ENCODE measurements at regions not wholly inside any gene's neighbourhood (a gene's known extent, or its start where the extent isn't known, plus 50 kb on each side); places are given as distances from the start of the nearest gene placed in this dataset.

DNA sequence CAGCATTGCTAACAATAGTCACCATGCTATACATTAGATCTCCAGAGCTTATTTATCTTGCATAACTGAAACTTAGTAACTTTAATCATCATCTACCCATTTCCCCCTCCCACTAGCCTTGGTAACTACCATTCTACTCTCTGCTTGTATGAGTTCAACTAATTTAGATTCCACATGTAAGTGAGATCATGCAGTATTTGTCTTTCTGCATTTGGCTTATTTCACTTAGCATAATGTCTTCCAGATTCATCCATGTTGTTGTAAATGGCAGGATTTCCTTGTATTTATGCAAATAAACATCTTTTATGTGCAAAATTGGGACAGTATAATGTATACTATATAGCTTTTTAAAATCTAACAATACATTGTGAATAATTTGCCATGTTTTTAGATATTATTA, 66.0 kb upstream of the ZBED5 start:
- no peak for TF ChIP-seq TAF1 (IDR thresholded peaks at IDR 0.05; ENCODE audit: low read depth)
- TF ChIP-seq YY1 (IDR thresholded peaks at IDR 0.05; ENCODE audit: low read depth): no peak
- no peak for TF ChIP-seq CREB1 (IDR thresholded peaks at IDR 0.05; ENCODE audit: low read depth)
- TF ChIP-seq, protein P1, sequence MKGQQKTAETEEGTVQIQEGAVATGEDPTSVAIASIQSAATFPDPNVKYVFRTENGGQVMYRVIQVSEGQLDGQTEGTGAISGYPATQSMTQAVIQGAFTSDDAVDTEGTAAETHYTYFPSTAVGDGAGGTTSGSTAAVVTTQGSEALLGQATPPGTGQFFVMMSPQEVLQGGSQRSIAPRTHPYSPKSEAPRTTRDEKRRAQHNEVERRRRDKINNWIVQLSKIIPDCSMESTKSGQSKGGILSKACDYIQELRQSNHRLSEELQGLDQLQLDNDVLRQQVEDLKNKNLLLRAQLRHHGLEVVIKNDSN (IDR thresholded peaks at IDR 0.05): no peak
- TF ChIP-seq EGR1 (IDR thresholded peaks at IDR 0.05): no peak
- no peak for TF ChIP-seq EP300 (IDR thresholded peaks at IDR 0.05; ENCODE audit: borderline replicate concordance)
- TF ChIP-seq TCF12 (IDR thresholded peaks at IDR 0.05; ENCODE audit: low read depth): no peak
- TF ChIP-seq RAD21 (IDR thresholded peaks at IDR 0.05; ENCODE audit: low read depth): no peak
- no peak for TF ChIP-seq FOXM1 (IDR thresholded peaks at IDR 0.05; ENCODE audit: borderline replicate concordance, low read depth)
- TF ChIP-seq NFIC (IDR thresholded peaks at IDR 0.05): no peak
- TF ChIP-seq, protein P2, sequence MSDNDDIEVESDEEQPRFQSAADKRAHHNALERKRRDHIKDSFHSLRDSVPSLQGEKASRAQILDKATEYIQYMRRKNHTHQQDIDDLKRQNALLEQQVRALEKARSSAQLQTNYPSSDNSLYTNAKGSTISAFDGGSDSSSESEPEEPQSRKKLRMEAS (IDR thresholded peaks at IDR 0.05): no peak
- TF ChIP-seq, protein P3, sequence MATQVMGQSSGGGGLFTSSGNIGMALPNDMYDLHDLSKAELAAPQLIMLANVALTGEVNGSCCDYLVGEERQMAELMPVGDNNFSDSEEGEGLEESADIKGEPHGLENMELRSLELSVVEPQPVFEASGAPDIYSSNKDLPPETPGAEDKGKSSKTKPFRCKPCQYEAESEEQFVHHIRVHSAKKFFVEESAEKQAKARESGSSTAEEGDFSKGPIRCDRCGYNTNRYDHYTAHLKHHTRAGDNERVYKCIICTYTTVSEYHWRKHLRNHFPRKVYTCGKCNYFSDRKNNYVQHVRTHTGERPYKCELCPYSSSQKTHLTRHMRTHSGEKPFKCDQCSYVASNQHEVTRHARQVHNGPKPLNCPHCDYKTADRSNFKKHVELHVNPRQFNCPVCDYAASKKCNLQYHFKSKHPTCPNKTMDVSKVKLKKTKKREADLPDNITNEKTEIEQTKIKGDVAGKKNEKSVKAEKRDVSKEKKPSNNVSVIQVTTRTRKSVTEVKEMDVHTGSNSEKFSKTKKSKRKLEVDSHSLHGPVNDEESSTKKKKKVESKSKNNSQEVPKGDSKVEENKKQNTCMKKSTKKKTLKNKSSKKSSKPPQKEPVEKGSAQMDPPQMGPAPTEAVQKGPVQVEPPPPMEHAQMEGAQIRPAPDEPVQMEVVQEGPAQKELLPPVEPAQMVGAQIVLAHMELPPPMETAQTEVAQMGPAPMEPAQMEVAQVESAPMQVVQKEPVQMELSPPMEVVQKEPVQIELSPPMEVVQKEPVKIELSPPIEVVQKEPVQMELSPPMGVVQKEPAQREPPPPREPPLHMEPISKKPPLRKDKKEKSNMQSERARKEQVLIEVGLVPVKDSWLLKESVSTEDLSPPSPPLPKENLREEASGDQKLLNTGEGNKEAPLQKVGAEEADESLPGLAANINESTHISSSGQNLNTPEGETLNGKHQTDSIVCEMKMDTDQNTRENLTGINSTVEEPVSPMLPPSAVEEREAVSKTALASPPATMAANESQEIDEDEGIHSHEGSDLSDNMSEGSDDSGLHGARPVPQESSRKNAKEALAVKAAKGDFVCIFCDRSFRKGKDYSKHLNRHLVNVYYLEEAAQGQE (IDR thresholded peaks at IDR 0.05; ENCODE audit: low read depth): no peak
- no peak for TF ChIP-seq CEBPB (IDR thresholded peaks at IDR 0.05)
- no peak for TF ChIP-seq TEAD4 (IDR thresholded peaks at IDR 0.05)

DNA sequence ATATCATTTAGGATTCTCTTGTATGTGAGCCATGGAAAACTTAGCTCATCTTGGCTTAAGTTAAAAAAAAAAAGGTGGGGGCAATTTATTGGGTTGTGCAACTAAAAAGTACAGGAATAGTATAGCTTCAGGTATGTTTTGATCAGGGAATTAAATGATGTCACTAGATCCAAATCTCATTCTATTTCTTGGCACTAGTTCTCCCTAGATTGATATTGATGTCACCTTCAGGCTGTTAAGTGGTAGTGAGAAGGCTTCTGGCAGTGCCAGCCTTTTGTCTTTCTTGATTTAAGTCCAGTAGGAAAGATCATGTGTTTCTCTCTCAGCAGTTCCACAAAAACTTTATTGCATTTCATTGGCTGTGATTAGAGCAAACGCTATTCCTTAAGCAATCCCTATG, 65.0 kb upstream of the ZBED5 start:
- no peak for TF ChIP-seq YY1 (IDR thresholded peaks at IDR 0.05; ENCODE audit: low read depth)
- TF ChIP-seq, protein P3 (IDR thresholded peaks at IDR 0.05; ENCODE audit: low read depth): no peak
- no peak for TF ChIP-seq CREB1 (IDR thresholded peaks at IDR 0.05; ENCODE audit: low read depth)
- TF ChIP-seq, protein P2 (IDR thresholded peaks at IDR 0.05): no peak
- no peak for TF ChIP-seq RAD21 (IDR thresholded peaks at IDR 0.05; ENCODE audit: low read depth)
- no peak for TF ChIP-seq EGR1 (IDR thresholded peaks at IDR 0.05)
- TF ChIP-seq TCF12 (IDR thresholded peaks at IDR 0.05; ENCODE audit: low read depth): no peak
- TF ChIP-seq NFIC (IDR thresholded peaks at IDR 0.05): no peak
- TF ChIP-seq CEBPB (IDR thresholded peaks at IDR 0.05): no peak
- TF ChIP-seq EP300 (IDR thresholded peaks at IDR 0.05; ENCODE audit: borderline replicate concordance): no peak
- no peak for TF ChIP-seq TEAD4 (IDR thresholded peaks at IDR 0.05)
- no peak for TF ChIP-seq ZBTB7A (IDR thresholded peaks at IDR 0.05; ENCODE audit: low read depth)
- TF ChIP-seq, protein P1 (IDR thresholded peaks at IDR 0.05): no peak
- no peak for TF ChIP-seq TAF1 (IDR thresholded peaks at IDR 0.05; ENCODE audit: low read depth)
- no peak for TF ChIP-seq FOXM1 (IDR thresholded peaks at IDR 0.05; ENCODE audit: borderline replicate concordance, low read depth)

DNA sequence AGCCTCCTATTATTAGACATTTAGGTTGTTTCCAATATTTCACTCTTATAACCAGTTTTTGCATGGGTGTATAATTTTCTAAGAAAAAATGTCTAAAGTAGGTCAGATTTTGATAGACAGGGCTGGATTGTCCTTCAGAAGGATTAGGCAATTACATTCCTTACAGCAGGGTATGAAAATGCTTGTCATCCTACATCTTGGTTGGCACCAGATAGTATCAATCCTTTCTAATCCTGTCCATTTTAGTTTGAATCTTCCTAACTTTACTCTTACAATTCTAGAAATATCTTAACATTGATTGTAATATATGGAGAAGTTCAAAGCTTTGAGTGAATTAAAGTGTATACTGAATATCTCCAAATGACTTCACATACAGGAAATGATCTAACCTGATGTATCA, 63.0 kb upstream of the ZBED5 start:
- TF ChIP-seq, protein P1 (IDR thresholded peaks at IDR 0.05): no peak
- TF ChIP-seq TCF12 (IDR thresholded peaks at IDR 0.05; ENCODE audit: low read depth) (no peak), EP300 (IDR thresholded peaks at IDR 0.05; ENCODE audit: borderline replicate concordance) (no peak), RAD21 (IDR thresholded peaks at IDR 0.05; ENCODE audit: low read depth) (no peak), CREB1 (IDR thresholded peaks at IDR 0.05; ENCODE audit: low read depth) (no peak), CEBPB (IDR thresholded peaks at IDR 0.05) (no peak), TAF1 (IDR thresholded peaks at IDR 0.05; ENCODE audit: low read depth) (no peak), YY1 (IDR thresholded peaks at IDR 0.05; ENCODE audit: low read depth) (no peak), ZBTB7A (IDR thresholded peaks at IDR 0.05; ENCODE audit: low read depth) (no peak)
- TF ChIP-seq, protein P3 (IDR thresholded peaks at IDR 0.05; ENCODE audit: low read depth): no peak

GRCh38 chr11:10920205-10920604, 62.4 kb upstream of the ZBED5 start:
- TF ChIP-seq CEBPB (IDR thresholded peaks at IDR 0.05): no peak
- no peak for TF ChIP-seq TEAD4 (IDR thresholded peaks at IDR 0.05)
- no peak for TF ChIP-seq EGR1 (IDR thresholded peaks at IDR 0.05)
- no peak for TF ChIP-seq TAF1 (IDR thresholded peaks at IDR 0.05; ENCODE audit: low read depth)
- no peak for TF ChIP-seq ZBTB7A (IDR thresholded peaks at IDR 0.05; ENCODE audit: low read depth)
- TF ChIP-seq, protein P1 (IDR thresholded peaks at IDR 0.05): no peak
- TF ChIP-seq FOXM1 (IDR thresholded peaks at IDR 0.05; ENCODE audit: borderline replicate concordance, low read depth): no peak

All from Ishikawa (cell line).